ENCODE measurements at regions not wholly inside any gene's neighbourhood (a gene's known extent, or its start where the extent isn't known, plus 50 kb on each side); places are given as distances from the start of the nearest gene placed in this dataset.

- TF ChIP-seq CTCF (IDR thresholded peaks at IDR 0.05; ENCODE audit: insufficient read depth, low read length, poor library complexity, severe bottlenecking) (no peak), EZH2phosphoT487 (conservative IDR thresholded peaks at IDR 0.05; ENCODE audit: low read length) (no peak)
These were observed 130.4 kb downstream of the TANC2 start for GRCh38 chr17:63096426-63096825.
